DND-41 (cell line): ENCODE measurements at regions not wholly inside any gene's neighbourhood (a gene's known extent, or its start where the extent isn't known, plus 50 kb on each side); places are given as distances from the start of the nearest gene placed in this dataset.

Experiments used
- ATAC-seq: fragments of 200-7000 bp; cut with Tn5 transposase; 3 replicates; pipeline ENCODE4 v1.9.1; 2021; ENCODE audit warnings: low read depth; ENCODE audit not compliant: insufficient read depth
- DNase-seq: peaks from one replicate; pipeline ENCODE4 v3.0.0-alpha.2; 2020
- H2AFZ ChIP-seq: 2 replicates; pipeline ENCODE4 v1.6.0; 2012; ENCODE audit warnings: low read depth, low read length
- H3K27ac ChIP-seq: 2 replicates; pipeline ENCODE4 v1.5.1; 2012; ENCODE audit warnings: low read length, inconsistent platforms
- H3K27me3 ChIP-seq: fragments of 200-600 bp; sonication (generic); 2 replicates; pipeline ENCODE4 v1.6.0; 2012; ENCODE audit warnings: low read length, mild to moderate bottlenecking, inconsistent platforms; ENCODE audit not compliant: insufficient read depth, poor library complexity
- H3K36me3 ChIP-seq: 2 replicates; pipeline ENCODE4 v1.5.1; 2012; ENCODE audit warnings: low read length, inconsistent platforms; ENCODE audit not compliant: insufficient read depth
- H3K4me1 ChIP-seq: 2 replicates; pipeline ENCODE4 v1.5.1; 2012; ENCODE audit warnings: mild to moderate bottlenecking, low read length; ENCODE audit not compliant: insufficient read depth
- H3K4me2 ChIP-seq: 2 replicates; pipeline ENCODE4 v1.6.0; 2012; ENCODE audit warnings: mild to moderate bottlenecking, moderate library complexity, low read length, inconsistent platforms; ENCODE audit not compliant: insufficient read depth
- H3K4me3 ChIP-seq, 2 experiments: fragments of 200-600 bp in 1 of 2; shearing (Covaris generic) in 1 of 2; 2 replicates each; pipeline ENCODE4 v1.5.1; 2012 to 2016; ENCODE audit warnings: inconsistent platforms in 2 of 2, low read length in 2 of 2, mild to moderate bottlenecking in 2 of 2, low read depth in 1 of 2, moderate library complexity in 1 of 2
- H3K79me2 ChIP-seq: 2 replicates; pipeline ENCODE4 v1.6.0; 2012; ENCODE audit warnings: low read length, inconsistent platforms; ENCODE audit not compliant: insufficient read depth
- H3K9ac ChIP-seq: 2 replicates; pipeline ENCODE4 v1.6.0; 2012; ENCODE audit warnings: low read depth, mild to moderate bottlenecking, inconsistent platforms, low read length, moderate library complexity
- H3K9me3 ChIP-seq: 2 replicates; pipeline ENCODE4 v1.5.1; 2012; ENCODE audit warnings: low read length, moderate library complexity, mild to moderate bottlenecking, inconsistent platforms; ENCODE audit not compliant: insufficient read depth, severe bottlenecking
- H4K20me1 ChIP-seq: 2 replicates; pipeline ENCODE4 v1.6.0; 2012; ENCODE audit warnings: low read length; ENCODE audit not compliant: insufficient read depth
- CTCF ChIP-seq: IDR thresholded peaks from 2 replicates; pipeline ENCODE4 v1.5.1; 2012; ENCODE audit warnings: borderline replicate concordance, low read length, moderate library complexity, mild to moderate bottlenecking; ENCODE audit not compliant: poor library complexity, severe bottlenecking; ENCODE audit errors: extremely low read depth
- EZH2 ChIP-seq: IDR thresholded peaks from 3 replicates; pipeline ENCODE4 v1.6.1; 2012; ENCODE audit warnings: borderline replicate concordance, low read depth, mild to moderate bottlenecking, moderate library complexity, low read length, inconsistent platforms; ENCODE audit not compliant: severe bottlenecking

- Histone ChIP-seq H3K27ac (no peak overlapping the region), H3K4me3 (no peak overlapping the region), H4K20me1 (no peaks in the 10 kb centered on the region), H2AFZ (no peak overlapping the region), H3K9ac (no peak overlapping the region), H3K4me2 (no peak overlapping the region), H3K9me3 (no peaks in the 10 kb centered on the region), H3K36me3 (no peaks in the 10 kb centered on the region), H3K79me2 (no peaks in the 10 kb centered on the region), H3K4me1 (no peaks in the 10 kb centered on the region), H3K27me3 (no peaks in the 10 kb centered on the region)
- DNase-seq (no peak), ATAC-seq (no peak)
- no peak for TF ChIP-seq CTCF
- no peak for TF ChIP-seq EZH2
These were observed 682.8 kb upstream of the KIRREL3 start for GRCh38 chr11:127683321-127683720.

DNA sequence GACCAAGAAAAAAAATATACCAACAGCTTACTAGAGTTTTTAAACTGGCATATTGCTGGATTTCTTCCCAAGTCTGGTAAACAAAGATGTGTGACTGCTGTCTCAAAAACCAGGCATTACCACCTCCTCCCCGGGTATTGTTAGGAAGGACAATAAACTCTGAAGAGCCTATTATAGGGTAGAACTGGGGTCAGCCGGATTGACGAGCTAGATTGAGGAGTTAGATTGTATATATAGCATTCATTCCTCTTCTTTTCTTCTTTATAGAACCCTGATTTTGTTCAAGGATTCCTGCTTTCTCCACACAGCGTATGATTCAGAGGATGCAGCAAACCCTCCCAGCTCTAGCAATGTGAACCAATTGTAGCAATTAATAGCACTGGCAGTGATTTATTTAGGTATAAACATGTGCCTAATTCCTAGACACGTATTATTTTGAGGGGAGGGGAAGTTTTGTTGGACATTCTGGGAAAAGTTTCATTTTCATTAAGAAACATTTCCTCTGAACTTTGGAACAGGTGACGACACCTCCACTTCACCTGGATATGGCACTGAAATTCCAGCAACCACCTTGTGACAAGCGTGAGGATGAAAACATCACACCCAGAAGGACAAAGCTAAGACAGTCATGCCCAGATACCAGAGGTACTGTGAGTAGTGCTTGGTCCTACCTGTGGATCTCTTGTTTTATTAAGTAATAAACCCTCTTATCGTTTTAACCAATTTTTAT, 679.4 kb upstream of the KIRREL3 start:
- Histone ChIP-seq H3K4me1 (peaks cover 6% of the 10 kb centered on the region; the same call in 1 of the 2 replicates), H3K9ac (no peak overlapping the region), H3K4me2 (no peak overlapping the region), H3K27ac (no peak overlapping the region), H3K36me3 (no peaks in the 10 kb centered on the region), H3K27me3 (no peaks in the 10 kb centered on the region), H3K4me3 (no peak overlapping the region), H3K9me3 (no peaks in the 10 kb centered on the region), H2AFZ (no peak overlapping the region), H3K79me2 (no peaks in the 10 kb centered on the region), H4K20me1 (no peaks in the 10 kb centered on the region)
- TF ChIP-seq CTCF (no peak), EZH2 (no peak)
- ATAC-seq (no peak), DNase-seq (no peak)

- Histone ChIP-seq H2AFZ (no peak overlapping the region), H3K27me3 (no peaks in the 10 kb centered on the region), H3K27ac (no peak overlapping the region), H3K4me2 (no peak overlapping the region), H3K4me1 (peaks cover 6% of the 10 kb centered on the region; the same call in 1 of the 2 replicates), H3K79me2 (no peaks in the 10 kb centered on the region), H3K9me3 (no peaks in the 10 kb centered on the region), H3K9ac (no peak overlapping the region), H3K4me3 (no peak overlapping the region), H3K36me3 (no peaks in the 10 kb centered on the region), H4K20me1 (no peaks in the 10 kb centered on the region)
- no peak for DNase-seq
- TF ChIP-seq CTCF (no peak), EZH2 (no peak)
- ATAC-seq, result no peak
These were observed 678.1 kb upstream of the KIRREL3 start for GRCh38 chr11:127678631-127679030.
